Mesendoderm (in vitro differentiated cells): ENCODE measurements at regions not wholly inside any gene's neighbourhood (a gene's known extent, or its start where the extent isn't known, plus 50 kb on each side); places are given as distances from the start of the nearest gene placed in this dataset.

ENCODE experiments used
- DNase-seq: peaks from one replicate; pipeline ENCODE4 v3.0.0; 2013
- H2AK5ac ChIP-seq: 2 replicates; pipeline ENCODE4 v1.6.1; 2013; ENCODE audit warnings: low read length, inconsistent platforms
- H2BK120ac ChIP-seq: 2 replicates; pipeline ENCODE4 v1.6.1; 2013; ENCODE audit warnings: low read depth, mild to moderate bottlenecking, low read length, moderate library complexity, mixed read lengths
- H2BK15ac ChIP-seq: replicated peaks from 2 replicates; pipeline ENCODE4 v1.6.1; 2013; ENCODE audit warnings: low read depth, mild to moderate bottlenecking, moderate library complexity
- H2BK5ac ChIP-seq: 2 replicates; pipeline ENCODE4 v1.6.1; 2013; ENCODE audit warnings: low read length, inconsistent platforms
- H3K18ac ChIP-seq: 2 replicates; pipeline ENCODE4 v1.6.1; 2013; ENCODE audit warnings: mild to moderate bottlenecking, low read length, mixed read lengths
- H3K23ac ChIP-seq: one replicate; pipeline ENCODE4 v1.6.1; 2013; ENCODE audit warnings: low read length
- H3K27ac ChIP-seq: 2 replicates; pipeline ENCODE4 v1.5.1; 2013; ENCODE audit warnings: low read depth, mild to moderate bottlenecking, inconsistent platforms, low read length, moderate library complexity
- H3K27me3 ChIP-seq: 2 replicates; pipeline ENCODE4 v1.6.1; 2013; ENCODE audit warnings: low read length, control low read depth, mild to moderate bottlenecking, inconsistent platforms; ENCODE audit not compliant: insufficient read depth, poor library complexity
- H3K36me3 ChIP-seq: 2 replicates; pipeline ENCODE4 v1.6.1; 2013; ENCODE audit warnings: low read length, inconsistent platforms; ENCODE audit not compliant: control insufficient read depth, insufficient read depth
- H3K4ac ChIP-seq: one replicate; pipeline ENCODE4 v1.6.1; 2013; ENCODE audit warnings: low read depth, mild to moderate bottlenecking, low read length, moderate library complexity
- H3K4me1 ChIP-seq: 2 replicates; pipeline ENCODE4 v1.6.1; 2013; ENCODE audit warnings: low read depth, low read length, inconsistent platforms; ENCODE audit not compliant: control insufficient read depth
- H3K4me2 ChIP-seq: 2 replicates; pipeline ENCODE4 v1.6.1; 2013; ENCODE audit warnings: low read length
- H3K4me3 ChIP-seq: 2 replicates; pipeline ENCODE4 v1.5.1; 2013; ENCODE audit warnings: mild to moderate bottlenecking, low read length
- H3K56ac ChIP-seq: one replicate; pipeline ENCODE4 v1.6.1; 2013; ENCODE audit warnings: low read length
- H3K79me1 ChIP-seq: 2 replicates; pipeline ENCODE4 v1.6.1; 2013; ENCODE audit warnings: low read length, inconsistent platforms
- H3K79me2 ChIP-seq: 2 replicates; pipeline ENCODE4 v1.6.1; 2013; ENCODE audit warnings: mild to moderate bottlenecking, low read length; ENCODE audit not compliant: control insufficient read depth, insufficient read depth
- H3K9ac ChIP-seq: 2 replicates; pipeline ENCODE4 v1.6.1; 2013; ENCODE audit warnings: low read length, inconsistent platforms
- H4K5ac ChIP-seq: one replicate; pipeline ENCODE4 v1.6.1; 2013; ENCODE audit warnings: low read length
- H4K8ac ChIP-seq: one replicate; pipeline ENCODE4 v1.6.1; 2013; ENCODE audit warnings: low read depth, mild to moderate bottlenecking, control low read depth, low read length, moderate library complexity
- WGBS: extraction: QIAGEN DNeasy Blood & Tissue Kit; methylation state at CpG from one replicate; pipeline ENCODE4 v1.1.7; 2013; ENCODE audit warnings: low lambda C conversion rate, missing lambda C conversion rate; ENCODE audit not compliant: insufficient coverage; ENCODE audit errors: extremely low coverage; 5-methylcytosine and 5-hydroxymethylcytosine counted together

GRCh38 chr17:34769049-34769448 is 189.7 kb downstream of the TMEM132E start:
- H2BK15ac ChIP-seq: no peak overlapping the region
- DNase-seq: no peak
- no peak overlapping the region for H3K9ac ChIP-seq
- no peaks in the 10 kb centered on the region for H3K79me2 ChIP-seq
- H4K8ac ChIP-seq: no peak overlapping the region
- H3K27me3 ChIP-seq: no peaks in the 10 kb centered on the region
- H3K56ac ChIP-seq: no peak overlapping the region
- no peak overlapping the region for H3K4me2 ChIP-seq
- H3K18ac ChIP-seq: no peak overlapping the region
- no peak overlapping the region for H2AK5ac ChIP-seq
- WGBS: no CpG with 5 or more reads among the region's 2 CpGs
- H3K79me1 ChIP-seq: no peaks in the 10 kb centered on the region
- no peaks in the 10 kb centered on the region for H3K36me3 ChIP-seq
- no peak overlapping the region for H2BK120ac ChIP-seq
- H4K5ac ChIP-seq: no peak overlapping the region
- no peak overlapping the region for H2BK5ac ChIP-seq
- no peak overlapping the region for H3K27ac ChIP-seq
- no peaks in the 10 kb centered on the region for H3K4me1 ChIP-seq
- no peak overlapping the region for H3K23ac ChIP-seq
- H3K4ac ChIP-seq: no peak overlapping the region
- H3K4me3 ChIP-seq: no peak overlapping the region

GRCh38 chr17:34765291-34765690 is 185.9 kb downstream of the TMEM132E start:
- H3K9ac ChIP-seq: no peak overlapping the region
- no peak overlapping the region for H2AK5ac ChIP-seq
- no peak overlapping the region for H3K56ac ChIP-seq
- no peak overlapping the region for H3K4me3 ChIP-seq
- H3K4ac ChIP-seq: no peak overlapping the region
- no peak for DNase-seq
- no peaks in the 10 kb centered on the region for H3K79me1 ChIP-seq
- no CpG with 5 or more reads among the region's 5 CpGs for WGBS
- H3K36me3 ChIP-seq: no peaks in the 10 kb centered on the region
- no peak overlapping the region for H4K5ac ChIP-seq
- no peak overlapping the region for H3K18ac ChIP-seq
- no peaks in the 10 kb centered on the region for H3K4me1 ChIP-seq
- no peak overlapping the region for H2BK5ac ChIP-seq
- no peak overlapping the region for H3K23ac ChIP-seq
- no peak overlapping the region for H3K27ac ChIP-seq
- H2BK15ac ChIP-seq: no peak overlapping the region
- H2BK120ac ChIP-seq: no peak overlapping the region
- H4K8ac ChIP-seq: no peak overlapping the region
- no peaks in the 10 kb centered on the region for H3K79me2 ChIP-seq
- no peaks in the 10 kb centered on the region for H3K27me3 ChIP-seq
- no peak overlapping the region for H3K4me2 ChIP-seq

GRCh38 chr17:34764716-34765115 is 185.3 kb downstream of the TMEM132E start:
- no peaks in the 10 kb centered on the region for H3K27me3 ChIP-seq
- H2BK120ac ChIP-seq: no peak overlapping the region
- H3K23ac ChIP-seq: no peak overlapping the region
- H4K8ac ChIP-seq: no peak overlapping the region
- no peak overlapping the region for H2BK15ac ChIP-seq
- no peak overlapping the region for H2AK5ac ChIP-seq
- H3K18ac ChIP-seq: no peak overlapping the region
- H4K5ac ChIP-seq: no peak overlapping the region
- DNase-seq: no peak
- H3K4me1 ChIP-seq: no peaks in the 10 kb centered on the region
- H3K27ac ChIP-seq: no peak overlapping the region
- no peak overlapping the region for H3K9ac ChIP-seq
- no peak overlapping the region for H2BK5ac ChIP-seq
- H3K4me2 ChIP-seq: no peak overlapping the region
- WGBS: no CpG with 5 or more reads among the region's 3 CpGs
- no peak overlapping the region for H3K56ac ChIP-seq
- no peak overlapping the region for H3K4me3 ChIP-seq
- no peak overlapping the region for H3K4ac ChIP-seq
- H3K36me3 ChIP-seq: no peaks in the 10 kb centered on the region
- H3K79me1 ChIP-seq: no peaks in the 10 kb centered on the region
- H3K79me2 ChIP-seq: no peaks in the 10 kb centered on the region

GRCh38 chr17:34763728-34764665 is 184.6 kb downstream of the TMEM132E start:
- H4K5ac ChIP-seq: no peak overlapping the region
- no peak for DNase-seq
- no peak overlapping the region for H3K56ac ChIP-seq
- H3K4me3 ChIP-seq: no peak overlapping the region
- no peaks in the 10 kb centered on the region for H3K79me2 ChIP-seq
- H3K27me3 ChIP-seq: no peaks in the 10 kb centered on the region
- no CpG with 5 or more reads among the region's 7 CpGs for WGBS
- H3K4ac ChIP-seq: no peak overlapping the region
- no peak overlapping the region for H3K9ac ChIP-seq
- H3K18ac ChIP-seq: no peak overlapping the region
- H2BK5ac ChIP-seq: no peak overlapping the region
- no peak overlapping the region for H3K4me2 ChIP-seq
- H2BK120ac ChIP-seq: no peak overlapping the region
- H3K23ac ChIP-seq: no peak overlapping the region
- no peak overlapping the region for H2AK5ac ChIP-seq
- H3K4me1 ChIP-seq: no peaks in the 10 kb centered on the region
- H3K36me3 ChIP-seq: no peaks in the 10 kb centered on the region
- no peaks in the 10 kb centered on the region for H3K79me1 ChIP-seq
- H2BK15ac ChIP-seq: no peak overlapping the region
- H3K27ac ChIP-seq: no peak overlapping the region
- no peak overlapping the region for H4K8ac ChIP-seq

- WGBS: no CpG with 5 or more reads among the region's 3 CpGs
- H3K4me1 ChIP-seq: no peaks in the 10 kb centered on the region
Measured at GRCh38 chr17:34762078-34762477, 182.7 kb downstream of the TMEM132E start.

More at GRCh38 chr17:34762078-34762477, 182.7 kb downstream of the TMEM132E start:
- no peaks in the 10 kb centered on the region for H3K27me3 ChIP-seq
- H3K79me1 ChIP-seq: no peaks in the 10 kb centered on the region
- no peaks in the 10 kb centered on the region for H3K79me2 ChIP-seq
- H2BK120ac ChIP-seq: no peak overlapping the region
- no peak overlapping the region for H3K18ac ChIP-seq
- no peak overlapping the region for H3K23ac ChIP-seq
- no peak overlapping the region for H3K4me3 ChIP-seq
- H3K36me3 ChIP-seq: no peaks in the 10 kb centered on the region
- H2BK5ac ChIP-seq: no peak overlapping the region
- H3K4me2 ChIP-seq: no peak overlapping the region
- H2AK5ac ChIP-seq: no peak overlapping the region
- no peak overlapping the region for H2BK15ac ChIP-seq
- no peak overlapping the region for H3K9ac ChIP-seq
- no peak for DNase-seq
- H3K27ac ChIP-seq: no peak overlapping the region
- no peak overlapping the region for H3K56ac ChIP-seq
- H3K4ac ChIP-seq: no peak overlapping the region
- no peak overlapping the region for H4K8ac ChIP-seq
- H4K5ac ChIP-seq: no peak overlapping the region
